ENCODE measurements at regions not wholly inside any gene's neighbourhood (a gene's known extent, or its start where the extent isn't known, plus 50 kb on each side); places are given as distances from the start of the nearest gene placed in this dataset.

GRCh38 chr12:111256629-111257434, 112.1 kb downstream of the PHETA1 start:
- TF ChIP-seq CTCF (IDR thresholded peaks at IDR 0.05), result no peak
- H3K27me3 ChIP-seq, result peaks cover 0 to 34% of the 10 kb centered on the region in 2 donors
- intact Hi-C loops (cut with DNase I; ENCODE audit: low total_unique reads), result no loop called here
- no peak for DNase-seq
- H3K4me1 ChIP-seq, result no peaks in the 10 kb centered on the region
- no peaks in the 10 kb centered on the region for H3K36me3 ChIP-seq
- H3K27ac ChIP-seq, result no peak overlapping the region
- H3K4me3 ChIP-seq, result no peak overlapping the region
- H3K9me3 ChIP-seq, result no peaks in the 10 kb centered on the region

- no peak for TF ChIP-seq CTCF (IDR thresholded peaks at IDR 0.05)
- no peak for DNase-seq
- intact Hi-C loops (cut with DNase I; ENCODE audit: low total_unique reads), result no loop called here
- Histone ChIP-seq H3K27ac (no peak overlapping the region), H3K4me3 (no peak overlapping the region), H3K27me3 (peaks cover 0 to 38% of the 10 kb centered on the region in 2 donors), H3K36me3 (no peaks in the 10 kb centered on the region), H3K4me1 (no peaks in the 10 kb centered on the region), H3K9me3 (no peaks in the 10 kb centered on the region)
Measured at GRCh38 chr12:111255261-111255660, 113.6 kb downstream of the PHETA1 start.

DNA sequence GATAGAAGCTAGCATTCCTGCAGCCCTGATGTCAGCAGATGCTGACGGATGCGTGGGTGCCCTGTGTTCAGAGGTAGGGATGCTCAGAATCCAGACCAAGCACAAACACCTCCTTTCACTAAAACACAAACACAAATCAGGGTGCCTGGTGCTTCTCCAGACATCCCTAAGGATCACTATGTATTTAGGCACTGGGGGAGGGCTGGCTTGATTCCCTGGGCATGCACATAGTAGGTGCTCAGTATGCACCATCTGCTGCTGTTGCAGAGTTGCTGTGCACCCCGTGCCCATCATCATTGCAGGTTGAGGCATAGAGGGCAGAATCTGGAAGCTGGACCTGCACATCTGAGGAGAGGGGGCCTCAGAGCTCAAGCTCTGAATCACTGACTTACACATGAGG, 114.8 kb downstream of the PHETA1 start:
- Histone ChIP-seq H3K27me3 (peaks cover 0 to 43% of the 10 kb centered on the region in 2 donors), H3K4me1 (no peaks in the 10 kb centered on the region), H3K9me3 (no peaks in the 10 kb centered on the region), H3K4me3 (no peak overlapping the region), H3K27ac (no peak overlapping the region), H3K36me3 (no peaks in the 10 kb centered on the region)
- no peak for DNase-seq
- TF ChIP-seq CTCF (IDR thresholded peaks at IDR 0.05), result no peak
- intact Hi-C loops (cut with DNase I; ENCODE audit: low total_unique reads), result no loop called here

DNA sequence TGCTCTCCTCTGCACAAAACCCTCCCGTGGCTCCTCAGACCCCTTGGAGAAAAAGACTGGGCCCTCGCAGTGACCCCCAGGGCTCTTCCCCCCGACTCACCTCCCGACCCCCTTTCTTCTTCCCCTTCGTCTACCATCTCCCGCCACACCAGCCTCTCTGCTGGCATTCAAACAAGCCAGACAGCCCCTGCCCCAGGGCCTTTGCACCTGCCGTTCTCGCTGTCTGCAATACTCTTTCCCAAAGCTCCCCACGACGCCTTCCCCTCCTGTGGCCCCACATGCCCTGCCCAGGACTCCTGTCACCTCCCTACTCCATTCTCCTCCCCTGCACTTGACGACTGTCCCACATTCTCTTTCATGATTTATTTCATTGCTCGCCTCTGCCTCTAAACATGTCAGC, 115.7 kb downstream of the PHETA1 start:
- Histone ChIP-seq H3K4me3 (no peak overlapping the region), H3K27ac (no peak overlapping the region), H3K36me3 (no peaks in the 10 kb centered on the region), H3K27me3 (peaks cover 0 to 51% of the 10 kb centered on the region in 2 donors), H3K9me3 (no peaks in the 10 kb centered on the region), H3K4me1 (no peaks in the 10 kb centered on the region)
- no peak for DNase-seq
- TF ChIP-seq CTCF (IDR thresholded peaks at IDR 0.05), result no peak
- intact Hi-C loops (cut with DNase I; ENCODE audit: low total_unique reads), result no loop called here

- Histone ChIP-seq H3K4me1 (no peaks in the 10 kb centered on the region), H3K27ac (no peak overlapping the region), H3K4me3 (no peak overlapping the region), H3K27me3 (peaks cover 0 to 63% of the 10 kb centered on the region in 2 donors), H3K9me3 (peaks cover 0 to 3% (median 0%) of the 10 kb centered on the region in 3 donors), H3K36me3 (no peaks in the 10 kb centered on the region)
- DNase-seq, result no peak
- no peak for TF ChIP-seq CTCF (IDR thresholded peaks at IDR 0.05)
- intact Hi-C loops (cut with DNase I; ENCODE audit: low total_unique reads), result no loop called here
Measured at GRCh38 chr12:111251787-111252186, 117.1 kb downstream of the PHETA1 start.
